NCI-H526 (cell line): ENCODE measurements at regions not wholly inside any gene's neighbourhood (a gene's known extent, or its start where the extent isn't known, plus 50 kb on each side); places are given as distances from the start of the nearest gene placed in this dataset.
"Not testable (repeated sequence)": the region's sequence is repeated elsewhere in the genome, so short reads cannot be mapped to it uniquely, and the experiment has no call there.

Source experiments
- DNase-seq, 2 experiments: peaks; one replicate each; lab custom pipeline; 2025; lab: John Stamatoyannopoulos, UW

DNA sequence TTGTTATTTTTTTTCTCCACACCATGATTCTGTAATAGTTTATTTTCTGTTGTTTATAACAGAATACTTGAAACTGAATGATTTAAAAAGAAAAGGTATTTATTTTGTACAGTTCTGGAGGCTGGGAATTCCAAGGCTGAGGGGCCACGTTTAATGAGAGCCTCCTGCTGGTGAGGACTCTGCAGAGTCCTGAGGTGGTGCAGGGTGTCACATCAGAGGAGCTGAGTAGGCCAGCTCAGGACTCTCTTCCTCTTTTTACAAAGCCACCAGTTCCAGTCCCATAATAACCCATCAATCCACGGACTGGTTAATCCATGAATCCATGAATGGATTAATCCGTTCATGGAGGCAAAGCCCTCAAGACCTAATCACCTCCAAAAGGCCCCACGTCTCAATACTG is 71.6 kb downstream of the TFAP2A start:
- DNase-seq = no peak

DNA sequence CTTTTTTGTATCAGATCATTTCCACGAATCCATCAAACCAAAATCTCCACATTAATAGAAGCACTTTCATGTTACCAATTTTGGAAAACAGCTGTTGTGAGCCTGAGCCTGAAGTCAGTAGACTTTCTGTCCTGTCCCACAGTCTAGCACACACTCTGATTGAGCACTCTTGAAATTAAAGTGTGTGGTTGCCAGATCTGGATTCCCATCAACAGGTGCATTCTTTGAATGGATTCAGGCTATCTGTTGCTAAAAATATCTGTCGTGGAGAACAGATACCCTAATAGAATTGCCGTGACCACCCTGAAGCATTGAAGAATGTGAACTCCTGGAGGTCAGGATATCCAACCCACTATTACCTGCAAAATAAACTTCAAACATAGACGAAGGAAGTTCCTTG is 73.3 kb downstream of the TFAP2A start:
- DNase-seq = no peak

DNA sequence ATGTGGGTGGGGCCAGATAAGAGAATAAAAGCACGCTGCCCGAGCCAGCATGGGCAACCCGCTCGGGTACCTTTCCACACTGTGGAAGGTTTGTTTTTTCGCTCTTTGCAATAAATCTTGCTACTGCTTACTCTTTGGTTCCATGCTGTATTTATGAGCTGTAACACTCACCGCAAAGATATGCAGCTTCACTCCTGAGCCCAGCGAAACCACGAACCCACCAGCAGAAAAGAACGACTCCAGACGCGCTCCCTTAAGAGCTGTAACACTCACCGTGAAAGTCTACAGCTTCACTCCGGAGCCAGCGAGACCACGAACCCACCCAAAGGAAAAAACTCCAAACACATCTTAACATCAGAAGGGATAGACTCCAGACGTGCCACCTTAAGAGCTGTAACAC is 76.7 kb downstream of the TFAP2A start:
- no peak for DNase-seq

DNA sequence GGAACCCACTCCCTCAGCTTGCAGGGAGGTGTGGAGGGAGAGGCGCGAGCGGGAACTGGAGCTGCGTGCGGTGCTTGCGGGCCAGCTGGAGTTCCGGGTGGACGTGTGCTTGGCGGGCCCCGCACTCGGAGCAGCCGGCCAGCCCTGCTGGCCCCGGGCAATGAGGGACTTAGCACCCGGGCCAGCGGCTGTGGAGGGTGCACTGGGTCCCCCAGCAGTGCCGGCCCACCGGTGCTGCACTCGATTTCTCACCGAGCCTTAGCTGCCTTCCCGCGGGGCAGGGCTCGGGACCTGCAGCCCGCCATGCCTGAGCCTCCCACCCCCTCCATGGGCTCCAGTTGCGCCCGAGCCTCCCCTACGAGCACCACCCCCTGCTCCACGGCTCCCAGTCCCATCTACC is 77.5 kb downstream of the TFAP2A start:
- not testable (repeated sequence) for DNase-seq

DNA sequence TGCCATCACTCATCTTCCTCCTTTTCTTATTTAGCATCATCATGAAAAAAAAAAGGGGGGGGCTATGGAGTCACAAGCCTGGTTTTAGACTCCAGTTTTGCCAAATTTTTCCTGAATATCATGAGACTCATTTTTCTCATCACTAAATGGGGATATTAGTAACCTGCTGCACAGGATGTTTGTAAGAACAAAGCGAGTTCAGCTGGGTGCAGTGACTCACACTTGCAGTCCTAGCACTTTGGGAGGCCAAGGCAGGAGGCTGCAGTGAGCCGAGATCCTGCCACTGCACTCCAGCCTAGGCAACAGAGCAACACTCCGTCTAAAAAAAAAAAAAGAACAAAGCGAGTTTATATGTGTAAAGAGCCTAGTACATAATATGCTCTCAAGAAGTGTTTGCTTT is 82.8 kb downstream of the TFAP2A start:
- no peak for DNase-seq

DNA sequence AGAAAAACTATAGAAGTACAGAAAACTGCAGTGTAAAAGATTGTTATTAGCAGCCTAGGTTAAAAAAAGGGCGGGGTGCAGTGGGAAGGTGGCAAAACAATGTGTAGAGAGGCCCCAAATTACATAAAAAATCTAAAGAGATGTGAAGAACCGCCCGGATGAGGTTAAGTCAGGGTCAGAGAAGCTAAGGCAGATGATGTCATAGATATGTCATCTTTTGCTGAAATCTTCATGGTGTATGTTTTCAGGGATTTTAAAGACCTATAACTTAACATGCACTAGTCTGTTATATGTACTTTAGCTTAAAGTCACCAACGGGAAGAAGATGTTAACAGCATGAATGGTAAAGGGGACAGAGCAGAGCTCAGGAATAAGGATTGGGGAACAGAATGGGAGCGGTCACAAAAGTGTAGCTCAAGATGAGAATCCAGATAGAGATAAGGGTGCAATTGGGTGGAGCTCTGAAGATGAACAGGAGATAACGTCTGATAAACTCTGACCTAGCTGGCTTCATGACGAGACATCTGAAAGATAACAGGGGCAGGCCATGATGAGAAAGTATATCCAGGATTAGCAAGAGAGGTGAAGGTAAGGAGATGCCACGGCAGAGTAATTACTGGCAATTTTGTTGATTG is 83.4 kb downstream of the TFAP2A start:
- no peak for DNase-seq

DNA sequence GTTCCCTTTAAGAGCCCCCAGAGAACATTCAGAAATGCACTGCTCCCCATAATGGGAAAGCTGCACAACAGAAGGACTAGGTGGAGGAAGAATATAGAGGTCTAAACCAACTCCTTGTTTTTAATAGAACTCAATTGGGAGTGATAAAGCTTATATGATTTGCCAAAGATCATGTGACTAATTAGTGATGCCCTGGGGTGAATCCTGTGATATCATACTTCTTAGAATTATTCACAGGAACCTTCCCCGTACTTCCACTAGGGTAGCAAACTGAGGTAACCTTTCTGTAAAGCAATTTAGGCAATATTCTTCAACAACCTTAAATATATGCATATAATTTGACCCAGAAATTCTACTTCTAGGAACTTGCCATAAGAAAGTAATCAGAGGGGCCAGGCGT is 84.4 kb downstream of the TFAP2A start:
- no peak for DNase-seq

DNA sequence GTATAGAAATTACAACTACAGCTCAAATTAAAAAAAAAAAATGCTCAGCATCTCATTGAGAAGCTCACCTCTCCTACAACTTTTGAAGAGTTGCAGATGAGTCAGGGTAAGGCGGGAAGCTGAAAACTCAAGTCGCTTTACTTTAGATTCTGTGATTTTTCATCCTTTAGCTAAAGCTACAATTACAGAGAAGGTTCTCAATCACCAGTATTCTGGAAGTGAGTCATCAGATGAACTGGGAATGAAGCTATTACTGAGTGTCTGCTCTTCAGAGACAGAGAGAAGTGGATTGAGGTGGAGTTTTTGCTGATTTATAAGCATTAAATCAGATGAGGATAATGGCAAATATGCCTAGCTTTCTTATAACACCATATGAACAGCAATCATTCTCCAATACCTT is 91.9 kb downstream of the TFAP2A start:
- DNase-seq = no peak

DNA sequence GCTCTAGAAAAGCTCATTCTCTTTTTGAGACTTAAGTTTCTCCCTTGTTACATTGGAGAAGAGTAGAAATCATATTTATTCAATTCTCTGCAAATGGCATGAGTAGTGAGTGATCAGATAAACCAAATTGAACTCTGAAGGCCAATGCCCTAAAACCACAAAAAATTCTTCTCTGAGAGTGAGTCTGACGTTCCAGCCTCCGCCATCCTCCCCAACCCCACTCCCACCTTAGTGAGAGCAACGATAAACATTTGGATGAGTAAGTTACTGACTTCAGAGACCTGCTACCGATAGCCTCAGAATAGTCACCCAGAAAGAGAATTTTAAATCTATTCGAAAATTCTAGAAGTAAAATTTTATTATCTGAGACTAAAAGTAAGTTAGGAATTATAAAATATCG is 94.6 kb downstream of the TFAP2A start:
- no peak for DNase-seq

DNA sequence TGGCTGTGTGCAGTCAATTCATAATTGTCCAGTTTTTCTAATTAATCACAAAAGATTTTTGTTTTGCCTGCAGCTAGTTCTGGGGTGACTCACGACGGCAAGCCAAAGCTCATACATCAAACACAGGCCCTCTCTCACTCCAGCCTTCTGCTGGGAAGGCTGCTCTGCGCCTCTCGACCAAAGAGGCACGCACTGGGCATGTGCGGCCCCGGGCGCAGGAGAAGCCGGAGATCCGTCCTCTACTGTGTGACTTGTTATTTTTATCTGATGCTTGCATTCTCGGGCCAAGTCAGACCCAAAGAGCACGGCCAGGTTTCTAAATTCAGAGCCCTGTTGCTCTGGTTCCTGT is 98.5 kb downstream of the TFAP2A start:
- no peak for DNase-seq

DNA sequence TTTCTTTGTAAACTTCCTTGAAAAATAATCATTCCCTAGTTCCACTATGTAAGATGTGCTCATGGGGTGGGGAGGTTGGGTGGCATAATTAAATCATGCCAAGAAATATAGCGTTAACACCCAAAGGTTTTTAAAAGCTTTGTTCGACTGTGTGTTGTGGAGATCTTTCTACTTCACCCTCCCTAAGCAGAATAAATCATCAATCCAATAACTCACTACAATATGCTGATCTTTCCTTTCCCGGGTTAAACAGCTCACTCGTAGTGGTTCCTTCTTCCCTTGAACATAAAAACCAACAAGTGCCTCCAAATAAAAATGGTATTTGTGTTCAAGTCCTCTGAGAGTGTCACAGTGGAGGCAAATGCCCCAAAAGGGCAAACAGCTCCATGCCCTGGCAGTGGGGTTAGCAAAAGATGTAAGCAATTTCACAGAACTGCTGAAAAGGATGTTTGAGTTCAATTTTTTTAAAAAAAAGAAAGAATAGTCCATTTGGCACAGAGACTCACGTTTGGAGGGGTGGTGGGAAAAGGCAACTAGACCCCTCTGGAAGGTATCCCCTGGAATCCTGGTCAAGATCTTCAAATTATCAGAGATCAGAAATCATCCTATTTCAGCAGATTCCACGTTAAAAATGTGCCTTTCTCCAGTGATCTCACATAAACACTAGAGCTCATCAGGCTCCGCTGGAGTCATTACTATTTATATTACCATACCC is 99.1 kb downstream of the TFAP2A start:
- no peak for DNase-seq

DNA sequence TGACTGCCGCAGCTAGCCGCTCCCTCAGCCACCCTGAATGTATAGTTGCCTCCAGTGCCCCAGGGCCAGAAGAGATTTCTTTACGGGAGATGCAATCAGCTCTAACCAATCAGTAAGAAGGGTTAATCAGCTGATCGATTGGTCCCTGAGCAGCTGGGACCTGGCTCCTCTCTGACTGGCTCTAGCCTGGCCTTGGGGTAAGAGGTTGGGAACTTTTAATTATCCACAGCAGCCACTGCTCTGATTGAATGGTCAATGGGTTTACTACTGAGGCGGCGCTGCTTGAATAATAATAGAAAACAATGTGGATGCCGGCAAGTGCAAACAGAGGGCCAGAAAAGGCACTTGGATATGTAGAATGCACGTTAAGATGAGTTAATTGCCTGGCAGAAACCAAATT is 99.8 kb downstream of the TFAP2A start:
- no peak for DNase-seq

DNA sequence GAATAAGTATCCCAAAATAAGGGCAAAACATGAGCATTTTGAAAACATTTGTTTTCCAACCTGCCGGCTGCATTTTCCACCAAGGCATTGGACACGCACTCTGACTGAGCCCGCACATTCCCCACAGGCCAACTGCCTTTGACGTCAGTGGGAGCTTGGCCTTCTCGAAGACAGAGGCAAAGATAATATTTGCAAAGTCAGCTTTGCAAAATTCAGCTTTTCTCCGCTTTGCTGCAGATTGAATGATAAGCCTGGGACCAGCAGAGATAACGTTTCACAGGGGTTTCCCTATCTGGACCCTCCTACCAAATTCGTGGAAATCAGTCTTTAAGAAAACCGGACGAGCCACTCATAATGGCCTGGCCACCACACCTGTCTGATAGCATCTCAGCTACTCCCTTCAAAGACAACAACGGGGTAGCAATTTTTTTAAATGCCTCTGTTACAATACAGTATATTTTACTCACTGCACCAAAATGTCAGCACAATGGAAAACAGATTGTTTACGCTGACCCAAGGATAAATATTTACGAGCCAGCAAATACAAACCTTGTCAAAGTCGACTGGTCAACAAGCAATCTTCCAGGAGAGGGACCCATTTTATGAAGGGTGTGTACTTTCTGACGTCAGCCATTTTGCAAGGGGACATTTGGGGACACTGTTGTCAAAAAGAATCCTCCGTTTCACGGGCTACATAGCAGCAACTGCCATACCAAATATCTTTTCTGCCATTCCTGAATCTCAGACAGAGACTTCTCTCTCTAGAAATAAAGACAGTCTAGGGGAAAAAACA is 100.5 kb downstream of the TFAP2A start:
- no peak for DNase-seq

DNA sequence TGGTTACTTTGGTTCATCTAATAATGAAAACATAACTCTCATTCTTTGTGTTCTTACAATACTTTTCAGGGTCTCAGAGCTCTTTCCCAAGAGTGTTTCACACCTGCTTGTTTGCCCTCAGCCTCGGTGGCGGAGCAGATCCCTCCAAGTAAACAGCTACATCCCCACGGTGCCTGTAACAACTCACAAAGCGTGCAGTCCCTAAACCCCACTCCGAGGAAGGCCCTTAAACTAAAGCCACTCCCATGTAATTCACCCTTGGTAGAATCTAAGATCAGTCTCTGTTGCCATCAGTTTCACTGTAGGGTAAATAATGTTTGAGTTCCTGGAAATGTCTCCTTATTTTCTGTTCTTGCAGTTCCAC is 101.1 kb downstream of the TFAP2A start:
- DNase-seq = no peak

DNA sequence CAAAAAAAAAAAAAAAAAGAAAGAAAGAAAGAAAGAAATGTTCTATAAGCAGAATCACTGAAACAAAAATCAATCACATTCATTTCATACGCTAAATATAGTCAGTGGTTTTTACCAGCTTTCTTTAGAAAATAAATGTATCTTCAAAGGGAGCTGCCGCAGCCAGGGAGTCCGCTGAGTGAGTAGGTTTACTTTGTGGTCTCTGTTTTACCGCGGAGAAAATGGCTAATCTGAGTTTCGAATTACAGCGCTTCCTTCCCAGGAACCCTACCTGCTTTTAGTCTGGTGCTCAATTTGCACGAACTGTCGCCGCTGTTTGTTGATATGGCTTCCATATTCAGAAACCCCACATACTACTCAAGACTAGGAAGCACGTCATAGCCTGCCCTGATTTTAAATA is 102.4 kb downstream of the TFAP2A start:
- no peak for DNase-seq

DNA sequence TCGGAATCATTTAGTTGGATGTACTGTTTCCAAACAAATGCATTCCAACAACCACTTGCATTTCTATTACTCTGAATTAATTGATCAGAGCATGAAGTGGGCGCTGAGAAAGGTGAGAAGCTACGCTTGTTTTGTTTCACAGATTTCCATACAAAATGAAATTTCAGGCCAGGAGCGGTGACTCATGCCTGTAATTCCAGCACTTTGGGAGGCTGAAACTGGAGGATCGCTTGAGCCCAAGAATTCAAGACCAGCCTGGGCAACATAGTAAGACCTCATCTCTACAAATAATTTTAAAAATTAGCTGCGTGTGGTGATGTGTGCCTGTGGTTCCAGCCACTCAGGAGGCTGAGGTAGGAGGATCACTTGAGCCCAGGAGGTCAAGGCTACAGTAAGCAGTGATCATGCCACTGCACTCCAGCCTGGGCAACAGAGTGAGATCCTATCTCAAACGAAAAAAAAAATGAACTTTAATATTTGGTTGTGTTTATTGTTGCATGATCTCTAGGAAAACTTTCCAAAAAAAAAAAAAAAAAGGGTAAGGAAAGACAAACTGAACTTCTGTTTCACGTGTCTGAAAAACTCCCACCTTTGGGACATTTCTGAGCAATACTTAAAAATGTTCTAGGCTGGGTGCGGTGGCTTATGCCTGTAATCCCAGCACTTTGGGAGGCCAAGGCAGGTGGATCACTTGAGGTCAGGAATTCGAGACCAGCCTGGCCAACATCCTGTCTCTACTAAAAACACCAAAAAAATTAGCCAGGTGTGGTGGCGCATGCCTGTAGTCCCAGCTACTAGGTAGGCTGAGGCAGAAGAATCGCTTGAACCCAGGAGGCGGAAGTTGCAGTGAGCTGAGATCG is 103.1 kb downstream of the TFAP2A start:
- not testable (repeated sequence) for DNase-seq

DNA sequence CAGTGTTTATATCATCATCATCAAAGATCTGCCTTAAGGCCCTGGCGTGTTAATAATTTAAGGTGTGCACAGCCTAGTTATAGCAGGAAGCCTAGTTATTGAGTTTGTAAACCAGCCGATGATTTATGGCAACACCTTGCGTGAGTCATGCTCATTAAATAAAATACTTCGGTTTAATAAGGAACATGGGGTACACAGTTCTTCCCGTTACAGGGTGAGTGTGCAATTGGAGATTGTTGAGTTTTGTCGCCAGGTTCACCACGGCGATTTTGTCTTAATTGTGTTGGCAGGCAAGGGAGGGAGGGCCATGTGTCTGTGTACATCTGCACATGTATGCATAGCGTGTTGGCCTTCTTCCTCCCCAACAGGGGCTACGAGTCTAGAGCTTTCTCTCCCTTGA is 104.0 kb downstream of the TFAP2A start:
- no peak for DNase-seq

DNA sequence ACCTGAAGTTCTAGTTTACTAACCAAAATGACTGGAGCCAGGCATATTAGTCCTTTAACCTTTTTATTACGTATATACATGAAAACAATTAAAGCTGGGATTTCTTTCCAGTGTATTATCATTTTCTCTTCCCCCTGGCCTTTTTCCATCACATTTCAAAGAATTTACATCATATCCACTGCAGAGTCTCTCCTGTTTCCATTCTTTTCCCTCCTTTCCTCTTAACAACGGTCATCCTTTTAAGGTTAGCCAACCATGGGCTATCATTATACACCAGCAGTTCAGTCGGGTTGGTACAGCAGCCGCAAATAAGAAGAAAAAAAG is 104.6 kb downstream of the TFAP2A start:
- no peak for DNase-seq

DNA sequence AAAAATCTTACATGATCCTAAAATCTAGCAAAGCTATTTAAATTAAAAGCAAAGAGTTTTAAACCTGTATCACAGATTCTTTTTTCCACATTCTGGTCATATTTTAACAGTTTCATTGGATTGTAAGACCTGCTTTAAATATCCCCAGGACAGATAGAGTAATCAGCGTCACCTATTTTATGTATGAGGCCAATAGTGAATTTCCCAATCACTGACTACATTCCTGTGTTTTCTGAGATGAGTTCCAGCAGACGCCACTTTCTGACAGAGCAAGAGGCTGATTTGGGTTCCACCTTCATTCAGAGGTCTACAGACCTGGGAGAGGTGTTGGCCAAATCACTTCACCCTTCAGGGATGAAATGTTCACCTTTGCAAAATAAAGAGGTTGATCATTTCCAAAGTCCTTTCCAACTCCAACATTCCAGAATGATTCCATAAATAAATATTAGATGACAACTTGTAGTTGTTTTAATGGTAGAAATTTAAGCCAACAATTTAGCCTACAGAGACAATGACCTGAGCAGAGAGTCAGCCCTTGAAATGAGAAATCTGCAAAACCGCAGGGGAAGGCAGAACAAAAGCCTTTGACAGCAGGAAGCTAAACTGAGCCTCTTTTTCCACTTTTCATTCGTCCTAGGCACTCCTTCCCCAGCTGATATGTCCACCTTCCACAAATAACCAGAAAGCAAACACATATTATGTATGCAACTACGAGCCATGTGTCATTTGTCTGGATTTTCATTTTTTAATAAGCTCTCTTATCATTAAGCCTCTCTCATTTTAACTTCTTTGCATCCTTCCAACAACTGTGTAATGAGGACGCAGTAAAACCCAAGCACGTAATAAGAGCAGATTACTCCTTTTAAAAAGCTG is 105.2 kb downstream of the TFAP2A start:
- no peak for DNase-seq

DNA sequence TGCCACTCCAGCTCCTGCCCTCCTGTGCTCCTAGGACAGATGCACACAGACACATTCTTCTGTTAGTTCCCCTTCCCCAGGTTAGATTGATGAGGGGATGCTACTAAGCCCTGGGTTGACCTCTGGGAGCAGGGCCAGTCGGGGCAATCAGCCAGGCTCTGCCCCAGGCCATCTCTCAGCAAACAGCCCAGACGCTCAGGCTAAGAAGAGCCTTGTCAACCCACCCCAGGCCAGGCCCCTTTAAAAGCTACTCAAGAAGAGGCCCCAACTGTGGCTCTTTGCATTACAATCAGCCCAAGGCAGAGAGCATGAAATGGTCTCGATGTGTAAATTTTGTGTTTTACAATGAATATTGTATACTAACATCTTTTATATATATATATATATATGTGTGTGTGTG is 107.4 kb downstream of the TFAP2A start:
- DNase-seq = no peak

DNA sequence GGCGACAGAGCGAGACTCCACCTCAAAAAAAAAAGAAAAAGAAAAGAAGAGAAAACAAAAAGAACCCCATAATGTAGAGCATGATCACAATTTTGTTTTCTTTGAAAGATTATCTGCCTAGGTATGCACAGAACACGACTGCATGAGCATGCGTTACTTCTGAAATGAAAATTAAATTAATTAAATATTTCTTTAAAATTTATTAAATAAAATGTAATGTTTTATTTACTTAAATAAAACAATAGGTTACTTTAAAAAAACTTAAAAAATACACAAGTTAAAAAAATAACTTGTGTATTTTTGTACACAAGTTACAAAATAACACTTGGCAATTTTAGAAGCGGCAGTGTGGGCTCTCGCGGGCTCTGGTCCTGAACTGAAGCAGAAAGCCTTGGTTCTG is 107.8 kb downstream of the TFAP2A start:
- no peak for DNase-seq
